ENCODE measurements at regions not wholly inside any gene's neighbourhood (a gene's known extent, or its start where the extent isn't known, plus 50 kb on each side); places are given as distances from the start of the nearest gene placed in this dataset.

- TF ChIP-seq, protein P1, sequence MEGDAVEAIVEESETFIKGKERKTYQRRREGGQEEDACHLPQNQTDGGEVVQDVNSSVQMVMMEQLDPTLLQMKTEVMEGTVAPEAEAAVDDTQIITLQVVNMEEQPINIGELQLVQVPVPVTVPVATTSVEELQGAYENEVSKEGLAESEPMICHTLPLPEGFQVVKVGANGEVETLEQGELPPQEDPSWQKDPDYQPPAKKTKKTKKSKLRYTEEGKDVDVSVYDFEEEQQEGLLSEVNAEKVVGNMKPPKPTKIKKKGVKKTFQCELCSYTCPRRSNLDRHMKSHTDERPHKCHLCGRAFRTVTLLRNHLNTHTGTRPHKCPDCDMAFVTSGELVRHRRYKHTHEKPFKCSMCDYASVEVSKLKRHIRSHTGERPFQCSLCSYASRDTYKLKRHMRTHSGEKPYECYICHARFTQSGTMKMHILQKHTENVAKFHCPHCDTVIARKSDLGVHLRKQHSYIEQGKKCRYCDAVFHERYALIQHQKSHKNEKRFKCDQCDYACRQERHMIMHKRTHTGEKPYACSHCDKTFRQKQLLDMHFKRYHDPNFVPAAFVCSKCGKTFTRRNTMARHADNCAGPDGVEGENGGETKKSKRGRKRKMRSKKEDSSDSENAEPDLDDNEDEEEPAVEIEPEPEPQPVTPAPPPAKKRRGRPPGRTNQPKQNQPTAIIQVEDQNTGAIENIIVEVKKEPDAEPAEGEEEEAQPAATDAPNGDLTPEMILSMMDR (IDR thresholded peaks at IDR 0.05; ENCODE audit: low read depth, low read length, poor library complexity, severe bottlenecking): no peak
- no peak for TF ChIP-seq EZH2phosphoT487 (IDR thresholded peaks at IDR 0.05; ENCODE audit: borderline replicate concordance, low read length)
Measured at GRCh38 chr7:115319541-115319940, 397.6 kb downstream of the MDFIC start.
